ENCODE measurements at regions not wholly inside any gene's neighbourhood (a gene's known extent, or its start where the extent isn't known, plus 50 kb on each side); places are given as distances from the start of the nearest gene placed in this dataset.
A peak's percentile ranks its signal among the peaks of the same experiment; 100 is the strongest.
"Not testable (repeated sequence)": the region's sequence is repeated elsewhere in the genome, so short reads cannot be mapped to it uniquely, and the experiment has no call there.

- TF ChIP-seq, protein P1, sequence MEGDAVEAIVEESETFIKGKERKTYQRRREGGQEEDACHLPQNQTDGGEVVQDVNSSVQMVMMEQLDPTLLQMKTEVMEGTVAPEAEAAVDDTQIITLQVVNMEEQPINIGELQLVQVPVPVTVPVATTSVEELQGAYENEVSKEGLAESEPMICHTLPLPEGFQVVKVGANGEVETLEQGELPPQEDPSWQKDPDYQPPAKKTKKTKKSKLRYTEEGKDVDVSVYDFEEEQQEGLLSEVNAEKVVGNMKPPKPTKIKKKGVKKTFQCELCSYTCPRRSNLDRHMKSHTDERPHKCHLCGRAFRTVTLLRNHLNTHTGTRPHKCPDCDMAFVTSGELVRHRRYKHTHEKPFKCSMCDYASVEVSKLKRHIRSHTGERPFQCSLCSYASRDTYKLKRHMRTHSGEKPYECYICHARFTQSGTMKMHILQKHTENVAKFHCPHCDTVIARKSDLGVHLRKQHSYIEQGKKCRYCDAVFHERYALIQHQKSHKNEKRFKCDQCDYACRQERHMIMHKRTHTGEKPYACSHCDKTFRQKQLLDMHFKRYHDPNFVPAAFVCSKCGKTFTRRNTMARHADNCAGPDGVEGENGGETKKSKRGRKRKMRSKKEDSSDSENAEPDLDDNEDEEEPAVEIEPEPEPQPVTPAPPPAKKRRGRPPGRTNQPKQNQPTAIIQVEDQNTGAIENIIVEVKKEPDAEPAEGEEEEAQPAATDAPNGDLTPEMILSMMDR (IDR thresholded peaks at IDR 0.05; ENCODE audit: low read length): peak; percentile 15
- not testable (repeated sequence) for TF ChIP-seq EZH2 (IDR thresholded peaks at IDR 0.05; ENCODE audit: borderline replicate concordance, low read length)
These were observed 86.0 kb upstream of the TNK2 start for GRCh38 chr3:195994343-195994742.
